ENCODE measurements at regions not wholly inside any gene's neighbourhood (a gene's known extent, or its start where the extent isn't known, plus 50 kb on each side); places are given as distances from the start of the nearest gene placed in this dataset.

DNA sequence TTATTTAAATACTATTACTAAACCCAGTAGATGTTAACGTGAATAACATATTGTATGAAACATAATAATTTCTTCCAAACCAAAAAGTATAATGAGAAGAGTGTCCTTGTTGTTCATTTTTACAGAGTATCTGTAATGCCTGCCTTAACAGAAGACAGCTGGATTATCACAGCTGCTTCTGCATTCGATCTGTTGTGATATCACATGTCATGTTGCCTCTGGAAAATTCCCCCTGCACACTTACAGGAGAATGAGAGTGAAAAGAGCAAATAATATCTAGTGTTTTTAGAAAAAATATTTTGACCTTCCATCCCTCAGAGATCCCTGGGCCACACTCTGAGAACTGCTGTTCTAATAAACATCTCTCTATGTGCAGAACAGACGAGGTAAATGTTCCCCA, 240.1 kb upstream of the NOCT start:
- TF ChIP-seq EZH2 (IDR thresholded peaks at IDR 0.05) = no peak
- TF ChIP-seq POLR2AphosphoS5 (IDR thresholded peaks at IDR 0.05; ENCODE audit: borderline replicate concordance, low read depth, low read length) = no peak
- no peak for TF ChIP-seq FOXP2 (optimal IDR thresholded peaks at IDR 0.05; ENCODE audit: control extremely low read depth, extremely low read length, insufficient read depth)
